ENCODE measurements at regions not wholly inside any gene's neighbourhood (a gene's known extent, or its start where the extent isn't known, plus 50 kb on each side); places are given as distances from the start of the nearest gene placed in this dataset.

DNA sequence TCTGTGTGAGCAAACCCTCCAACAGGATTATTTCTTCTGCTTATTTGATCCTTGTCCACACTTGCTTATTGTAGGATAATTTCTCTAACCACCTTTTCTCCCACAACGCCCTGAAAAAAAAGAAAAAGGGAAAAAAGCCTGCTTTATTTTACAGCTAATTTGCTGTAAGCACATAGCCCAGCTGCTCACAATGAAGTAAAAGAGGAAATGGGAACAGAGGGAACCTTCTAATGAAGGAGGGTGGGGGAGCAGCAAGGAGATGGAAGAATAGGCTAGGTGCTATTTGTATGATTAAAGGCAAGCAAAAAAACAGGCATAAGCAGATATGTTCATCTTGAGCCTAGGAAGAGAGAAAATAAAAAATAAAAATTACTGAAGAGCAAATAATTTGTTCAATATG, 331.6 kb downstream of the TXNL1 start:
- no peak for TF ChIP-seq CTCF (IDR thresholded peaks at IDR 0.05; ENCODE audit: extremely low read depth, insufficient read depth, missing control alignments)
- DNase-seq (ENCODE audit: low spot score): no peak
- in situ Hi-C loops (cut with MboI; ENCODE audit: low pct_unique_long_range_greater_than_20kb, low sequenced_read_pairs, unreplicated experiment): no loop called here

GRCh38 chr18:56305583-56305982, 332.8 kb downstream of the TXNL1 start:
- in situ Hi-C loops (cut with MboI; ENCODE audit: low pct_unique_long_range_greater_than_20kb, low sequenced_read_pairs, unreplicated experiment): no loop called here
- TF ChIP-seq CTCF (IDR thresholded peaks at IDR 0.05; ENCODE audit: extremely low read depth, insufficient read depth, missing control alignments): no peak
- no peak for DNase-seq (ENCODE audit: low spot score)

- no peak for TF ChIP-seq CTCF (IDR thresholded peaks at IDR 0.05; ENCODE audit: extremely low read depth, insufficient read depth, missing control alignments)
- DNase-seq (ENCODE audit: low spot score): no peak
- in situ Hi-C loops (cut with MboI; ENCODE audit: low pct_unique_long_range_greater_than_20kb, low sequenced_read_pairs, unreplicated experiment): no loop called here
These were observed 336.2 kb downstream of the TXNL1 start for GRCh38 chr18:56302156-56302555.

- in situ Hi-C loops (cut with MboI; ENCODE audit: low pct_unique_long_range_greater_than_20kb, low sequenced_read_pairs, unreplicated experiment): no loop called here
These were observed 338.7 kb downstream of the TXNL1 start for GRCh38 chr18:56299740-56300139.

DNA sequence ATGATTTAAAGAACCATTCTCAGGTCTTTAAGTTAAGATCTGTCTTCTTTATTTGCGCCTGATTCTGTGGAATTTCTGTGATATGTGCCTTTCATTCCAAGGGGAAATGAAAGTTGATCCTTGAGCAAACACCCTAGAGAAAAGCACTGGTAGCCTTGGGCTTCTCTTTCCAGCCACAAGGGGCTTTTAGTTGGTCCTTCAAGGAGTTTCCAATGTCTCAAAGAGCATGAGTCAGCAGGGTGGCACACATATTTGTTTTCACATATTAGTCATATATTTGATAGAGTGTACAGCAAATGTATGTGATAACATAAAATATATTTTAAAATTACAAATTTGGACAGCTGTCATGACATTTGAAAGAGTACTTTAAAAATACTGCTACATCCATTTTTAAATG, 339.5 kb downstream of the TXNL1 start:
- no peak for TF ChIP-seq CTCF (IDR thresholded peaks at IDR 0.05; ENCODE audit: extremely low read depth, insufficient read depth, missing control alignments)
- no peak for DNase-seq (ENCODE audit: low spot score)
- in situ Hi-C loops (cut with MboI; ENCODE audit: low pct_unique_long_range_greater_than_20kb, low sequenced_read_pairs, unreplicated experiment): no loop called here

More at GRCh38 chr18:56299740-56300139, 338.7 kb downstream of the TXNL1 start:
- no peak for TF ChIP-seq CTCF (IDR thresholded peaks at IDR 0.05; ENCODE audit: extremely low read depth, insufficient read depth, missing control alignments)
- no peak for DNase-seq (ENCODE audit: low spot score)

GRCh38 chr18:56296381-56296780, 342.0 kb downstream of the TXNL1 start:
- no peak for DNase-seq (ENCODE audit: low spot score)
- in situ Hi-C loops (cut with MboI; ENCODE audit: low pct_unique_long_range_greater_than_20kb, low sequenced_read_pairs, unreplicated experiment): no loop called here
- TF ChIP-seq CTCF (IDR thresholded peaks at IDR 0.05; ENCODE audit: extremely low read depth, insufficient read depth, missing control alignments): no peak
